ENCODE measurements at regions not wholly inside any gene's neighbourhood (a gene's known extent, or its start where the extent isn't known, plus 50 kb on each side); places are given as distances from the start of the nearest gene placed in this dataset. TPM values are rescaled to one million over a fixed set of nuclear protein-coding genes. Genes with fewer than 3 reads are reported as not detected.
"Not testable (repeated sequence)": the region's sequence is repeated elsewhere in the genome, so short reads cannot be mapped to it uniquely, and the experiment has no call there.

DNA sequence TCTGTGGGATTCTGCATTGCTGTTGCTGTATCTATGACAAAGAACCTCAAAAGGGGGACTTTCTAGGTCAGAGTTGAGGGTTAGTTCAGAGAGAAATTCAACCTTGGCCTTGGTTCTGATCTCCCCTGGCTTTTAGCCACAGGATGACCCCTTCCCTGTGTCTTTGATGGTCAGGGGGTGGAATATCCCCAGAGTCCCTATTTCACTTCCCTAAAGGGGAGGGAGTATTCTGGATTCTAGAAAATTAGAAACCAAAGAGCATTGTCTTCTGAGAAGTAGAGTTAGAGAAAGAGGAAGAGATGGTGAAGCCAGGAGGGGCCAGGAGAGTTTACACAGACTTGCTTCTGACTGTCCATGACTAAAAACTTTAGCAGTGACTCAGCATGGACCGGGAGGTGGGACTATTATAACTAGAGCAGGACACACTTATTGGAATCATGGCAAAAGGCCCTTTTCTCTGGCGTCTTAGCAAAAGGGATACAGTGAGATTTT, 56.2 kb upstream of the LPAR1 start:
- no peak for DNase-seq (ENCODE audit: low spot score)
- ChIA-PET CTCF (no interaction called here), POLR2A (no interaction called here)
- Mint-ChIP-seq H3K4me3 (no peak overlapping the region), H3K27me3 (ENCODE audit: low read depth) (peaks cover 23% of the 10 kb centered on the region), H3K4me1 (peaks cover 60% of the 10 kb centered on the region), H3K9me3 (peaks cover 4% of the 10 kb centered on the region; the same call in 1 of the 2 replicates), H3K36me3 (no peaks in the 10 kb centered on the region), H3K27ac (no peak overlapping the region)
- no peak for ATAC-seq
- TF ChIP-seq RELA (CRISPR knock-in tag; IDR thresholded peaks at IDR 0.05; ENCODE audit: borderline replicate concordance) (no peak), CBFB (CRISPR knock-in tag; IDR thresholded peaks at IDR 0.05; ENCODE audit: low read depth) (no peak), ESRRA (CRISPR knock-in tag; IDR thresholded peaks at IDR 0.05; ENCODE audit: borderline replicate concordance) (no peak)

DNA sequence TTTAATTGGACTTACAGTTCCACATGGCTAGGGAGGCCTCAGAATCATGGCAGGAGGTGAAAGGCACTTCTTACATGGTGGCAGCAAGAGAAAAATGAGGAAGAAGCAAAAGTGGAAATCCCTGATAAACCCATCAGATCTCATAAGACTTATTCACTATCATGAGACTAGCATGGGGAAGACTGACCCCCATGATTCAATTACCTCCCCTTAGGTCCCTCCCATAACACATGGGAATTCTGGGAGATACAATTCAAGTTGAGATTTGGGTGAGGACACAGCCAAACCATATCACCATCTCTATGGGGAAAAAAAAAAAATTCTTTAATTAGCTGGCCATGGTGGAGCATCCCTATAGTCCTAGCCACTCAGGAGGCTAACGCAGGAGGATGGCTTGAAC, 53.9 kb upstream of the LPAR1 start:
- CTCF ChIA-PET; DNase-seq (ENCODE audit: low spot score); H3K27me3 Mint-ChIP-seq (ENCODE audit: low read depth); H3K36me3 Mint-ChIP-seq; H3K4me3 Mint-ChIP-seq; H3K9me3 Mint-ChIP-seq; ATAC-seq; H3K27ac Mint-ChIP-seq; POLR2A ChIA-PET: not testable (repeated sequence)
- H3K4me1 Mint-ChIP-seq, result peaks cover 38% of the 10 kb centered on the region

Small RNA genes in the stretch of these regions (microRNA-seq; reads per million reads assigned to microRNA genes)
- gene MIR7702 (ENCODE audit: borderline number of aligned reads), result not detected
